HCT116 (cell line): ENCODE measurements at regions not wholly inside any gene's neighbourhood (a gene's known extent, or its start where the extent isn't known, plus 50 kb on each side); places are given as distances from the start of the nearest gene placed in this dataset.

Experiments
- ATAC-seq: fragments of 200-7000 bp; cut with Tn5 transposase; 2 replicates; pipeline ENCODE4 v1.9.1; 2020; ENCODE audit warnings: mild to moderate bottlenecking, moderate library complexity
- BruUV-seq: library from RNA; stranded (reverse); fragments of 400-500 nt; replicated peaks from 2 replicates; lab custom pipeline; 2021; lab: Mats Ljungman, UMichigan
- CTCF ChIA-PET: fragments of 300-600 bp; sonication (Branson Sonifier 250); formaldehyde crosslinking; loops from one replicate; lab custom pipeline; 2021; ENCODE audit warnings: antibody characterized with exemption; lab: Charles Lee
- POLR2A ChIA-PET: fragments of 300-600, 350-600 bp; sonication (Branson Sonifier 250); formaldehyde crosslinking; loops from one replicate; lab custom pipeline; 2021; ENCODE audit warnings: antibody characterized with exemption; lab: Charles Lee
- RAD21 ChIA-PET, 2 experiments: fragments of 300-600 bp; sonication (Branson Sonifier 250); formaldehyde crosslinking; loops; one replicate each; lab custom pipeline; 2023; ENCODE audit warnings: low total read pairs in 2 of 2; ENCODE audit not compliant: uncharacterized antibody in 2 of 2, unreplicated experiment in 2 of 2, low non-redundant PET in 1 of 2; lab: Charles Lee
- DNase-seq: peaks from one replicate; pipeline ENCODE4 v3.0.0-alpha.2; 2010; ENCODE audit warnings: low read depth, low spot score
- H2AFZ ChIP-seq: fragments of 200-600 bp; shearing (Covaris generic), sonication (generic); 2 replicates; pipeline ENCODE4 v1.6.1; 2017; ENCODE audit warnings: low read depth, mixed run types, mixed read lengths, antibody characterized with exemption, low read length; ENCODE audit not compliant: poor library complexity, severe bottlenecking
- H3K27ac ChIP-seq: 2 replicates; pipeline ENCODE4 v1.5.1; 2012; ENCODE audit warnings: low read depth, low read length
- H3K27me3 ChIP-seq: fragments of 200-600 bp; sonication (generic); 2 replicates; pipeline ENCODE4 v1.6.1; 2016; ENCODE audit warnings: mixed run types, low read length, mixed read lengths; ENCODE audit not compliant: insufficient read depth
- H3K36me3 ChIP-seq, 2 experiments: fragments of 200-500 bp in 1 of 2; fragments of 200-600 bp in 1 of 2; sonication (Bioruptor generic) in 1 of 2; sonication (generic) in 1 of 2; 2 replicates each; pipeline versions ENCODE4 v1.5.1 to v1.6.1; 2014 to 2016; ENCODE audit warnings: low read length in 2 of 2, inconsistent platforms in 1 of 2, mixed read lengths in 1 of 2, mixed run types in 1 of 2; ENCODE audit not compliant: insufficient read depth in 2 of 2, control insufficient read depth in 1 of 2
- H3K4me1 ChIP-seq, 2 experiments: fragments of 200-600 bp in 1 of 2; sonication (generic) in 1 of 2; 2 replicates each; pipeline versions ENCODE4 v1.5.1 to v1.6.1; 2012 to 2017; ENCODE audit warnings: low read length in 2 of 2, inconsistent platforms in 1 of 2, mild to moderate bottlenecking in 1 of 2, mixed read lengths in 1 of 2, mixed run types in 1 of 2, moderate library complexity in 1 of 2; ENCODE audit not compliant: insufficient read depth in 2 of 2, control insufficient read depth in 1 of 2
- H3K4me2 ChIP-seq: fragments of 200-600 bp; sonication (generic); 2 replicates; pipeline ENCODE4 v1.6.1; 2017; ENCODE audit warnings: mixed run types, low read length, mixed read lengths
- H3K4me3 ChIP-seq, 2 experiments: fragments of 200-600 bp in 1 of 2; sonication (generic) in 1 of 2; replicated peaks in 1 of 2; 2 replicates each; pipeline ENCODE4 v1.5.1; 2011 to 2016; ENCODE audit warnings: low read length in 2 of 2, control low read depth in 1 of 2, low read depth in 1 of 2, mild to moderate bottlenecking in 1 of 2, mixed read lengths in 1 of 2, mixed run types in 1 of 2
- H3K79me2 ChIP-seq: fragments of 200-600 bp; sonication (generic); 2 replicates; pipeline ENCODE4 v1.6.1; 2017; ENCODE audit warnings: mild to moderate bottlenecking, mixed run types, low read length, moderate library complexity, mixed read lengths; ENCODE audit not compliant: insufficient read depth
- H3K9ac ChIP-seq: fragments of 200-600 bp; sonication (generic); 2 replicates; pipeline ENCODE4 v1.6.1; 2016; ENCODE audit warnings: low read length, mixed read lengths
- H3K9me2 ChIP-seq: fragments of 200-600 bp; sonication (generic), shearing (Covaris generic); 2 replicates; pipeline ENCODE4 v1.6.1; 2017; ENCODE audit warnings: mixed run types, mild to moderate bottlenecking, moderate library complexity; ENCODE audit not compliant: insufficient read depth
- H3K9me3 ChIP-seq, 2 experiments: fragments of 200-500 bp in 1 of 2; fragments of 200-600 bp in 1 of 2; sonication (Bioruptor generic) in 1 of 2; sonication (generic) in 1 of 2; 2 replicates each; pipeline ENCODE4 v1.6.1; 2014 to 2017; ENCODE audit warnings: low read length in 2 of 2, mixed read lengths in 2 of 2, inconsistent platforms in 1 of 2, low read depth in 1 of 2, mild to moderate bottlenecking in 1 of 2, mixed run types in 1 of 2, moderate library complexity in 1 of 2; ENCODE audit not compliant: control insufficient read depth in 1 of 2, insufficient read depth in 1 of 2
- H4K20me1 ChIP-seq: fragments of 200-600 bp; sonication (generic), shearing (Covaris generic); 2 replicates; pipeline ENCODE4 v1.6.1; 2017; ENCODE audit warnings: mixed run types, mild to moderate bottlenecking, moderate library complexity; ENCODE audit not compliant: insufficient read depth
- EGR1 ChIP-seq: IDR thresholded peaks from 2 replicates; pipeline ENCODE4 v1.6.1; 2012; ENCODE audit warnings: low read depth
- ELF1 ChIP-seq: IDR thresholded peaks from 2 replicates; pipeline ENCODE4 v1.6.1; 2012; ENCODE audit warnings: low read depth, borderline replicate concordance
- FOSL1 ChIP-seq: IDR thresholded peaks from 2 replicates; pipeline ENCODE4 v1.6.1; 2012; ENCODE audit warnings: low read depth
- JUND ChIP-seq: IDR thresholded peaks from 2 replicates; pipeline ENCODE4 v1.6.1; 2012
- POLR2A ChIP-seq: IDR thresholded peaks from 2 replicates; pipeline ENCODE4 v1.7.0; 2011; ENCODE audit warnings: borderline replicate concordance; ENCODE audit not compliant: insufficient read depth, insufficient read length; ENCODE audit errors: extremely low read depth
- RAD21 ChIP-seq: IDR thresholded peaks from 2 replicates; pipeline ENCODE4 v1.6.1; 2012; ENCODE audit warnings: low read depth, mild to moderate bottlenecking
- SRF ChIP-seq: IDR thresholded peaks from 2 replicates; pipeline ENCODE4 v1.6.1; 2012; ENCODE audit warnings: low read depth
- TCF7L2 ChIP-seq: IDR thresholded peaks from 2 replicates; pipeline ENCODE4 v1.7.0; 2011; ENCODE audit warnings: borderline replicate concordance, inconsistent platforms; ENCODE audit not compliant: insufficient read depth, insufficient read length; ENCODE audit errors: extremely low read depth
- YY1 ChIP-seq: IDR thresholded peaks from 2 replicates; pipeline ENCODE4 v1.6.1; 2011; ENCODE audit warnings: low read length, low read depth, moderate library complexity, mild to moderate bottlenecking; ENCODE audit not compliant: insufficient replicate concordance; ENCODE audit errors: extremely low read depth
- ZFX ChIP-seq: fragments of 450-650 bp; IDR thresholded peaks from 2 replicates; pipeline ENCODE4 v1.6.1; 2017
- ZNF274 ChIP-seq: fragments of 200-500 bp; sonication (Bioruptor generic); IDR thresholded peaks from 2 replicates; pipeline ENCODE4 v1.6.1; 2014; ENCODE audit warnings: mild to moderate bottlenecking, low read depth, low read length, inconsistent platforms
- intact Hi-C: fragments of 100-400 bp; cut with micrococcal nuclease; formaldehyde crosslinking; loops from 2 replicates; pipeline ENCODE4 v1.10.0; 2022
- TF ChIP-seq, protein P1 (sequence below): IDR thresholded peaks from 2 replicates; pipeline ENCODE4 v1.6.1; 2012
- TF ChIP-seq, protein P2 (sequence below), 3 experiments: fragments of 200-600 bp in 1 of 3; sonication (generic) in 1 of 3; IDR thresholded peaks in 2 of 3; conservative IDR thresholded peaks in 1 of 3; 2 replicates each; pipeline ENCODE4 v1.5.1; 2012 to 2017; ENCODE audit warnings: low read depth in 2 of 3, low read length in 2 of 3, antibody characterized with exemption in 1 of 3, borderline replicate concordance in 1 of 3, control low read depth in 1 of 3, mild to moderate bottlenecking in 1 of 3, mixed read lengths in 1 of 3, mixed run types in 1 of 3, moderate library complexity in 1 of 3; ENCODE audit not compliant: insufficient read depth in 1 of 3
- TF ChIP-seq, protein P3 (sequence below): IDR thresholded peaks from 2 replicates; pipeline ENCODE4 v1.6.1; 2011; ENCODE audit warnings: mild to moderate bottlenecking, low read length, moderate library complexity; ENCODE audit not compliant: insufficient replicate concordance; ENCODE audit errors: extremely low read depth
- TF ChIP-seq, protein P4 (sequence below): IDR thresholded peaks from 2 replicates; pipeline ENCODE4 v1.6.1; 2012

DNA sequence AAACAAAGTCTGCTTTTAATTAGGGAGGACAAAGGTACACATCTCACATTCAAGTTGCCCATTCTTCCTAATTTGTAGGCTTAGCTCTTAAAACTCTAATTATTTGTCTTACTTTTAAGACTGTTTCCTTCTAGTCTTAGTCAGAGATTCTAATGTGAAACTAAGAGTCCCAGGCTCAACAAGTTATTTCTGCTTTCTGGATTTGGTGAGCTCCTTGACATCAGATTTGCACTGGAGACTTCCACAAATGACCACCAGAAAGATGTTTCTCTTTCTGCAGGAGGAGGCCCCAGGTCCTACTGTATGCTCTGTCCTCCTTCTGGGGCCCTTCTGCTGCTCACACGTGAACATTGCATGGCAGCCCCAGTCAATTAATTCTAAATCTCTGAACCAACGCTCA, 194.2 kb upstream of the JUN start:
- RAD21 ChIA-PET, result interaction anchor here in 1 of 2 experiments (0.7 kb wide), 1 partner anchor 387 kb away, joined by 3 read pairs; no protein-coding TSS in a partner anchor
- Histone ChIP-seq H2AFZ (no peak overlapping the region), H3K4me1 (no peaks in the 10 kb centered on the region), H3K27ac (no peak overlapping the region), H3K36me3 (no peaks in the 10 kb centered on the region), H3K79me2 (no peaks in the 10 kb centered on the region), H3K4me3 (no peak overlapping the region), H3K4me2 (no peak overlapping the region), H3K9me3 (no peaks in the 10 kb centered on the region), H3K9me2 (no peaks in the 10 kb centered on the region), H4K20me1 (no peaks in the 10 kb centered on the region), H3K27me3 (no peaks in the 10 kb centered on the region), H3K9ac (no peak overlapping the region)
- no TSS peak for BruUV-seq
- POLR2A ChIA-PET, result no interaction called here
- no peak for TF ChIP-seq RAD21
- no peak for TF ChIP-seq FOSL1
- TF ChIP-seq, protein P1, sequence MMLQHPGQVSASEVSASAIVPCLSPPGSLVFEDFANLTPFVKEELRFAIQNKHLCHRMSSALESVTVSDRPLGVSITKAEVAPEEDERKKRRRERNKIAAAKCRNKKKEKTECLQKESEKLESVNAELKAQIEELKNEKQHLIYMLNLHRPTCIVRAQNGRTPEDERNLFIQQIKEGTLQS, result no peak
- TF ChIP-seq POLR2A, result no peak
- TF ChIP-seq SRF, result no peak
- no peak for TF ChIP-seq JUND
- TF ChIP-seq, protein P2, sequence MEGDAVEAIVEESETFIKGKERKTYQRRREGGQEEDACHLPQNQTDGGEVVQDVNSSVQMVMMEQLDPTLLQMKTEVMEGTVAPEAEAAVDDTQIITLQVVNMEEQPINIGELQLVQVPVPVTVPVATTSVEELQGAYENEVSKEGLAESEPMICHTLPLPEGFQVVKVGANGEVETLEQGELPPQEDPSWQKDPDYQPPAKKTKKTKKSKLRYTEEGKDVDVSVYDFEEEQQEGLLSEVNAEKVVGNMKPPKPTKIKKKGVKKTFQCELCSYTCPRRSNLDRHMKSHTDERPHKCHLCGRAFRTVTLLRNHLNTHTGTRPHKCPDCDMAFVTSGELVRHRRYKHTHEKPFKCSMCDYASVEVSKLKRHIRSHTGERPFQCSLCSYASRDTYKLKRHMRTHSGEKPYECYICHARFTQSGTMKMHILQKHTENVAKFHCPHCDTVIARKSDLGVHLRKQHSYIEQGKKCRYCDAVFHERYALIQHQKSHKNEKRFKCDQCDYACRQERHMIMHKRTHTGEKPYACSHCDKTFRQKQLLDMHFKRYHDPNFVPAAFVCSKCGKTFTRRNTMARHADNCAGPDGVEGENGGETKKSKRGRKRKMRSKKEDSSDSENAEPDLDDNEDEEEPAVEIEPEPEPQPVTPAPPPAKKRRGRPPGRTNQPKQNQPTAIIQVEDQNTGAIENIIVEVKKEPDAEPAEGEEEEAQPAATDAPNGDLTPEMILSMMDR (IDR thresholded peaks at IDR 0.05 in 2 of 3, conservative IDR thresholded peaks at IDR 0.05 in 1 of 3; ENCODE audit: borderline replicate concordance in 1 of 3, insufficient read depth in 1 of 3, low read depth in 2 of 3, low read length in 2 of 3), result no peak
- no peak for TF ChIP-seq ZFX
- TF ChIP-seq, protein P3, sequence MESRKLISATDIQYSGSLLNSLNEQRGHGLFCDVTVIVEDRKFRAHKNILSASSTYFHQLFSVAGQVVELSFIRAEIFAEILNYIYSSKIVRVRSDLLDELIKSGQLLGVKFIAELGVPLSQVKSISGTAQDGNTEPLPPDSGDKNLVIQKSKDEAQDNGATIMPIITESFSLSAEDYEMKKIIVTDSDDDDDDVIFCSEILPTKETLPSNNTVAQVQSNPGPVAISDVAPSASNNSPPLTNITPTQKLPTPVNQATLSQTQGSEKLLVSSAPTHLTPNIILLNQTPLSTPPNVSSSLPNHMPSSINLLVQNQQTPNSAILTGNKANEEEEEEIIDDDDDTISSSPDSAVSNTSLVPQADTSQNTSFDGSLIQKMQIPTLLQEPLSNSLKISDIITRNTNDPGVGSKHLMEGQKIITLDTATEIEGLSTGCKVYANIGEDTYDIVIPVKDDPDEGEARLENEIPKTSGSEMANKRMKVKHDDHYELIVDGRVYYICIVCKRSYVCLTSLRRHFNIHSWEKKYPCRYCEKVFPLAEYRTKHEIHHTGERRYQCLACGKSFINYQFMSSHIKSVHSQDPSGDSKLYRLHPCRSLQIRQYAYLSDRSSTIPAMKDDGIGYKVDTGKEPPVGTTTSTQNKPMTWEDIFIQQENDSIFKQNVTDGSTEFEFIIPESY, result no peak
- TF ChIP-seq ELF1, result no peak
- TF ChIP-seq YY1, result no peak
- no peak for TF ChIP-seq EGR1
- TF ChIP-seq TCF7L2, result no peak
- TF ChIP-seq, protein P4, sequence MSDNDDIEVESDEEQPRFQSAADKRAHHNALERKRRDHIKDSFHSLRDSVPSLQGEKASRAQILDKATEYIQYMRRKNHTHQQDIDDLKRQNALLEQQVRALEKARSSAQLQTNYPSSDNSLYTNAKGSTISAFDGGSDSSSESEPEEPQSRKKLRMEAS, result no peak
- no peak for TF ChIP-seq ZNF274
- CTCF ChIA-PET, result no interaction called here
- no peak for DNase-seq
- ATAC-seq, result no peak
- intact Hi-C loops, result no loop called here
